ENCODE measurements at regions not wholly inside any gene's neighbourhood (a gene's known extent, or its start where the extent isn't known, plus 50 kb on each side); places are given as distances from the start of the nearest gene placed in this dataset.
A peak's percentile ranks its signal among the peaks of the same experiment; 100 is the strongest.

DNA sequence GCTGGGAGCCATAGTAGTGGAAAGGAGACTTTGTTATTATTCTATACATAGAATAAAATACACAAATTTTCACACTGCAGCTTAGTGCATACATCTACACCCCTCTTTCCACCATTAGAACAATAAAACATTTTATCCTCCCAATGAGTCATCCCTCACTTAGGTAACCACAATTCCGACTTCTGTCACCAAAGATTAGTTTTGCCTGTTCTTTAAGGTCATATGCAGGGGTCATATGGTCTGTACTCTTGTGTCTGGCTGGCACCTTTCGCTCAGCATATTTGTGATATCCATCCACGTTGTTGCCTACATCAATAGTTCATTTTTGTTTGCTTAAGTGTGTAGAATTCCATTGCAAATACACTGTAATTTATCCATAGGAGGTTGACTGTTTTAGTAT is 399.4 kb downstream of the SHQ1 start:
- intact Hi-C loops (cut with DNase I) = no loop called here

DNA sequence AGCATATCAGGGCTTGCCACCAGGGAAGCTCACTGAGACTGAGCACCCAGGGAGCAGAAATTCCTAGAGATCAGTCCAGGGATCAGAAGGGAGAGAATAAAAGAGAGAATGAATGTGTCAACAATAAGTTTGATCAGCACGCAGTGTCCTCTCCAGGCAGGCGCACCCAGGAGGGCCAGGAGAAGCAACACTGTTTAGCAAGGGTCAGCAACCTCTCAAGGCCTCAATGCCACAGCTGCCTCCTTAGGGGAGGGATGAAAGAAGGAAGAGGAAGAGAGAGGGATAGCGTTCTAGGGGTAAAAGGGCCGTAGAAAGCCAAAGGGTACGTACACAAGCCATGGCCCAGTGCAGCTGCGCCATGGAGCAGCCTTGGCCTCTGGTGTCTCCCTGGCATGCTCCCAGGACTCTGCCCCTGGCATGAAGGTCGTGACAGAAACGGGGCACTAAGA is 399.8 kb downstream of the SHQ1 start:
- TF ChIP-seq, protein P1, sequence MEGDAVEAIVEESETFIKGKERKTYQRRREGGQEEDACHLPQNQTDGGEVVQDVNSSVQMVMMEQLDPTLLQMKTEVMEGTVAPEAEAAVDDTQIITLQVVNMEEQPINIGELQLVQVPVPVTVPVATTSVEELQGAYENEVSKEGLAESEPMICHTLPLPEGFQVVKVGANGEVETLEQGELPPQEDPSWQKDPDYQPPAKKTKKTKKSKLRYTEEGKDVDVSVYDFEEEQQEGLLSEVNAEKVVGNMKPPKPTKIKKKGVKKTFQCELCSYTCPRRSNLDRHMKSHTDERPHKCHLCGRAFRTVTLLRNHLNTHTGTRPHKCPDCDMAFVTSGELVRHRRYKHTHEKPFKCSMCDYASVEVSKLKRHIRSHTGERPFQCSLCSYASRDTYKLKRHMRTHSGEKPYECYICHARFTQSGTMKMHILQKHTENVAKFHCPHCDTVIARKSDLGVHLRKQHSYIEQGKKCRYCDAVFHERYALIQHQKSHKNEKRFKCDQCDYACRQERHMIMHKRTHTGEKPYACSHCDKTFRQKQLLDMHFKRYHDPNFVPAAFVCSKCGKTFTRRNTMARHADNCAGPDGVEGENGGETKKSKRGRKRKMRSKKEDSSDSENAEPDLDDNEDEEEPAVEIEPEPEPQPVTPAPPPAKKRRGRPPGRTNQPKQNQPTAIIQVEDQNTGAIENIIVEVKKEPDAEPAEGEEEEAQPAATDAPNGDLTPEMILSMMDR (IDR thresholded peaks at IDR 0.05) = no peak
- TF ChIP-seq POLR2A (IDR thresholded peaks at IDR 0.05) = no peak
- DNase-seq = peak in 2 of 3 donors; percentile 27 to 59
- H3K9me3 ChIP-seq = no peaks in the 10 kb centered on the region
- H3K36me3 ChIP-seq = no peaks in the 10 kb centered on the region
- WGBS (ENCODE audit: insufficient coverage, low coverage, low lambda C conversion rate, missing lambda C conversion rate) = 41% methylated on average over 3 of the region's 8 CpGs
- intact Hi-C loops (cut with DNase I) = no loop called here
- no peaks in the 10 kb centered on the region for H3K27me3 ChIP-seq
- ATAC-seq = no peak
- peak overlapping the region in 1 of 3 donors; percentile 17 for H3K27ac ChIP-seq
- no peak overlapping the region for H3K4me3 ChIP-seq
- peaks cover 0 to 25% (median 8%) of the 10 kb centered on the region in 4 donors for H3K4me1 ChIP-seq

More for the DNA sequence above, 399.4 kb downstream of the SHQ1 start:
- H3K9me3 ChIP-seq = no peaks in the 10 kb centered on the region
- peak overlapping the region in 1 of 3 donors; percentile 17 for H3K27ac ChIP-seq
- H3K4me3 ChIP-seq = no peak overlapping the region
- DNase-seq (no peak), ATAC-seq (no peak)
- H3K4me1 ChIP-seq = peaks cover 0 to 25% (median 8%) of the 10 kb centered on the region in 4 donors
- no peaks in the 10 kb centered on the region for H3K27me3 ChIP-seq
- 58% methylated on average over 3 of the region's 3 CpGs for WGBS (ENCODE audit: insufficient coverage, low coverage, low lambda C conversion rate, missing lambda C conversion rate)
- TF ChIP-seq POLR2A (IDR thresholded peaks at IDR 0.05) = no peak
- TF ChIP-seq, protein P1 (IDR thresholded peaks at IDR 0.05) = no peak
- H3K36me3 ChIP-seq = no peaks in the 10 kb centered on the region

- no peaks in the 10 kb centered on the region for H3K27me3 ChIP-seq
- H3K9me3 ChIP-seq = no peaks in the 10 kb centered on the region
- intact Hi-C loops (cut with DNase I) = no loop called here
- H3K4me3 ChIP-seq = peak overlapping the region; percentile 59 to 77 (median 69)
- H3K36me3 ChIP-seq = no peaks in the 10 kb centered on the region
- ATAC-seq = peak; percentile 87 to 95 (median 94)
- 65% methylated on average over 10 of the region's 97 CpGs for WGBS (ENCODE audit: insufficient coverage, low coverage, low lambda C conversion rate, missing lambda C conversion rate)
- peak; percentile 94 to 96 (median 96) for DNase-seq
- peaks cover 0 to 17% (median 5%) of the 10 kb centered on the region in 4 donors for H3K4me1 ChIP-seq
- TF ChIP-seq, protein P1 (IDR thresholded peaks at IDR 0.05) = no peak
- peak; percentile 71 for TF ChIP-seq POLR2A (IDR thresholded peaks at IDR 0.05)
- peak overlapping the region; percentile 89 to 94 (median 91) for H3K27ac ChIP-seq
Measured at GRCh38 chr3:72447059-72447946, 400.9 kb downstream of the SHQ1 start.

GRCh38 chr3:72446218-72447058 is 401.8 kb downstream of the SHQ1 start, which contains the start of gene RYBP:
Gene RYBP, minus strand, starts transcription at chr3:72446621.
- no peaks in the 10 kb centered on the region for H3K27me3 ChIP-seq
- DNase-seq (no peak), ATAC-seq (peak; percentile 65 to 78 (median 75))
- 2% methylated on average over 18 of the region's 49 CpGs for WGBS (ENCODE audit: insufficient coverage, low coverage, low lambda C conversion rate, missing lambda C conversion rate)
- TF ChIP-seq, protein P1 (IDR thresholded peaks at IDR 0.05) = no peak
- TF ChIP-seq POLR2A (IDR thresholded peaks at IDR 0.05) = no peak
- H3K9me3 ChIP-seq = no peaks in the 10 kb centered on the region
- peak within 1 kb of the TSS; percentile 59 to 77 (median 69) for H3K4me3 ChIP-seq
- intact Hi-C loops (cut with DNase I) = no loop called here
- H3K4me1 ChIP-seq = peaks cover 0 to 17% (median 4%) of the 10 kb centered on the region in 4 donors
- peak within 1 kb of the TSS; percentile 89 to 94 (median 91) for H3K27ac ChIP-seq
- H3K36me3 ChIP-seq = no peaks in the 10 kb centered on the region

Data from right lobe of liver (tissue), 6 donors.